Kidney (tissue), 13 donors: ENCODE measurements at regions not wholly inside any gene's neighbourhood (a gene's known extent, or its start where the extent isn't known, plus 50 kb on each side); places are given as distances from the start of the nearest gene placed in this dataset.
"Not testable (repeated sequence)": the region's sequence is repeated elsewhere in the genome, so short reads cannot be mapped to it uniquely, and the experiment has no call there.

Source experiments
- DNase-seq, 5 donors: peaks; one replicate each; pipeline ENCODE4 v3.0.0-alpha.2; 2013 to 2020
- FAIRE-seq: peaks from 2 replicates; lab custom pipeline; 2012; peaks lifted over from hg19 to GRCh38; lab: Jason Lieb, UNC
- H3K27ac ChIP-seq, 2 donors: one replicate each; pipeline ENCODE4 v1.7.0; 2013; ENCODE audit warnings: low read depth in 2 of 2, low read length in 2 of 2, inconsistent platforms in 1 of 2
- H3K27me3 ChIP-seq: one replicate; pipeline ENCODE4 v1.7.1; 2013; ENCODE audit warnings: low read length, inconsistent platforms; ENCODE audit not compliant: control insufficient read depth, insufficient read depth
- H3K36me3 ChIP-seq, 3 donors: one replicate each; pipeline versions ENCODE4 v1.7.0 to v1.7.1; 2013; ENCODE audit warnings: low read length in 3 of 3, control low read depth in 1 of 3, inconsistent platforms in 1 of 3; ENCODE audit not compliant: insufficient read depth in 3 of 3, control insufficient read depth in 2 of 3
- H3K4me1 ChIP-seq, 3 donors: one replicate each; pipeline versions ENCODE4 v1.7.0 to v1.7.1; 2013; ENCODE audit warnings: low read length in 3 of 3, inconsistent platforms in 1 of 3, low read depth in 1 of 3; ENCODE audit not compliant: control insufficient read depth in 2 of 3, insufficient read depth in 2 of 3
- H3K4me3 ChIP-seq, 3 donors: one replicate each; pipeline versions ENCODE4 v1.7.0 to v1.8.1; 2013; ENCODE audit warnings: low read length in 3 of 3, control low read depth in 1 of 3, inconsistent platforms in 1 of 3
- H3K9ac ChIP-seq, 3 donors: one replicate each; pipeline versions ENCODE4 v1.7.0 to v1.7.1; 2013; ENCODE audit warnings: low read length in 3 of 3, control low read depth in 1 of 3, inconsistent platforms in 1 of 3
- H3K9me3 ChIP-seq, 3 donors: one replicate each; pipeline versions ENCODE4 v1.7.0 to v1.7.1; 2013; ENCODE audit warnings: low read length in 3 of 3, control low read depth in 1 of 3, inconsistent platforms in 1 of 3; ENCODE audit not compliant: control insufficient read depth in 2 of 3, insufficient read depth in 1 of 3
- intact Hi-C: fragments of 100-400 bp; cut with DNase I; formaldehyde crosslinking; loops from one replicate; pipeline ENCODE4 v1.11.1; 2022
- TF ChIP-seq, protein P1 (sequence below): IDR thresholded peaks from 3 replicates; pipeline ENCODE4 v1.5.1; 2012; ENCODE audit warnings: mild to moderate bottlenecking, moderate library complexity, borderline replicate concordance; ENCODE audit not compliant: insufficient read depth; ENCODE audit errors: extremely low read depth
- donor health status: control.
- donor health status: control.
- donor health status: control.
- donor health status: control.
- donor health status: control.
- donor health status: DM: yes; HTN: yes; CAD: no.
- donor health status: Normal renal cell carcinoma (clear cell type).

DNA sequence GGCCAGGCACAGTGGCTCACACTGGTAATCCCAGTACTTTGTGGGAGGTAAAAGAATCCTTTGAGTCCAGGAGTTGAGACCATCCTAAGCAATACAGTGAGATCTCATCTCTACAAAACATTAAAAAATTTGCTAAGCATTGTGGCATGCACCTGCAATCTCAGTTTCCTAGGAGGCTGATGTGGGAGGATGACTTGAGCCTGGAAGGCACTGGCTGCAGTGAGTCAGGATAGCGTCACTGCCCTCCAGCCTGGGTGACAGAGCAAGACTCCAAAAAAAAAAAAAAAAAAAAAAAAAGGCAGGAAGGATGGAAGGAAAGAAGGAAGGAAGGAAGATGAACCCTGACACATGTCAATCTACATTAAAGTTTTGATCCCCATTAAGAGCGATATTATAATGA lies 1452.2 kb upstream of the ACO1 start:
- intact Hi-C loops = no loop called here
- Histone ChIP-seq H3K9ac (no peak overlapping the region), H3K27me3 (no peaks in the 10 kb centered on the region), H3K9me3 (no peaks in the 10 kb centered on the region), H3K4me3 (no peak overlapping the region), H3K4me1 (no peaks in the 10 kb centered on the region), H3K36me3 (no peaks in the 10 kb centered on the region), H3K27ac (no peak overlapping the region)
- TF ChIP-seq, protein P1, sequence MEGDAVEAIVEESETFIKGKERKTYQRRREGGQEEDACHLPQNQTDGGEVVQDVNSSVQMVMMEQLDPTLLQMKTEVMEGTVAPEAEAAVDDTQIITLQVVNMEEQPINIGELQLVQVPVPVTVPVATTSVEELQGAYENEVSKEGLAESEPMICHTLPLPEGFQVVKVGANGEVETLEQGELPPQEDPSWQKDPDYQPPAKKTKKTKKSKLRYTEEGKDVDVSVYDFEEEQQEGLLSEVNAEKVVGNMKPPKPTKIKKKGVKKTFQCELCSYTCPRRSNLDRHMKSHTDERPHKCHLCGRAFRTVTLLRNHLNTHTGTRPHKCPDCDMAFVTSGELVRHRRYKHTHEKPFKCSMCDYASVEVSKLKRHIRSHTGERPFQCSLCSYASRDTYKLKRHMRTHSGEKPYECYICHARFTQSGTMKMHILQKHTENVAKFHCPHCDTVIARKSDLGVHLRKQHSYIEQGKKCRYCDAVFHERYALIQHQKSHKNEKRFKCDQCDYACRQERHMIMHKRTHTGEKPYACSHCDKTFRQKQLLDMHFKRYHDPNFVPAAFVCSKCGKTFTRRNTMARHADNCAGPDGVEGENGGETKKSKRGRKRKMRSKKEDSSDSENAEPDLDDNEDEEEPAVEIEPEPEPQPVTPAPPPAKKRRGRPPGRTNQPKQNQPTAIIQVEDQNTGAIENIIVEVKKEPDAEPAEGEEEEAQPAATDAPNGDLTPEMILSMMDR = no peak
- DNase-seq (no peak), FAIRE-seq (no peak)

DNA sequence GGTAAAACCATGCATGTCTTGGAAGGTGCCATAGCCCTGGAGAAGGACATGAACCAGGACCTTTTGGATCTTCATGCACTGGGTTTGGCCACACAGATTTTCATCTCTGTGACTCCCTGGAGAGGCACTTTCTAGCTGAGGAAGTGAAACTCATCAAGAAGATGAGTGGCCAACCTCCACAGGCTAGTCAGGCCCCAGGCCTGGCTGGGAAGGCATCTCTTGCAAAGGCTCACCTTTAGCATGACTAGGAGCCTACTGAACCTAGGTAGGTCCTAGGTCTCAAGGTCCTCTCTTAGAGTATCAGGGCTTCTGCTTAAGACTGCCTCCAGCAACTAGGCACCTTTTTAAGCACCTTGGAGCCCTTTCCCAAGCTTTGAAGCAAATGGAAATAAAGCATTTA lies 1448.7 kb upstream of the ACO1 start:
- Histone ChIP-seq H3K9me3 (no peaks in the 10 kb centered on the region), H3K9ac (no peak overlapping the region), H3K36me3 (no peaks in the 10 kb centered on the region), H3K27ac (no peak overlapping the region), H3K27me3 (no peaks in the 10 kb centered on the region), H3K4me3 (no peak overlapping the region), H3K4me1 (no peaks in the 10 kb centered on the region)
- intact Hi-C loops = no loop called here
- no peak for DNase-seq
- TF ChIP-seq, protein P1 = no peak
- no peak for FAIRE-seq

DNA sequence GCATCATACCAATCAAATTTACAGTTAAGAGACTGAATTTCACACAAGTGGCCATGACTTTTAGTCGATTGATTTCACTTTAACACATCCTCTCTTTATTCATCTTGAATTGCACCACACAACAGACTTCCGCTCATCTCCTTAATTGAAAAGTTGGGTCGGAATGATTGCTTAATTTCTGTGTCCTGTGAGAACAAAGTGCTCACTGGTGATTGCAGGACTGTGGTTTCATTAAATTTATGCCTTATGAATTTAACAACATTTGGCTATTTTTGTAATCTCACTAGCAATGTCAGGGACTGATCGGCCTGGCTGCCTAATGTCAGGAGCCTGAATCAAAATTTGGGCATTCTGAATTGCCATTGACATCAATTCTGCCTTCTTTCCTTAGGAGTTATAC lies 1447.3 kb upstream of the ACO1 start:
- intact Hi-C loops = no loop called here
- DNase-seq (no peak), FAIRE-seq (no peak)
- H3K36me3 ChIP-seq = no peaks in the 10 kb centered on the region
- H3K4me1 ChIP-seq = no peaks in the 10 kb centered on the region
- H3K9ac ChIP-seq = no peak overlapping the region
- TF ChIP-seq, protein P1 = no peak
- no peak overlapping the region for H3K4me3 ChIP-seq
- H3K9me3 ChIP-seq = no peaks in the 10 kb centered on the region
- no peaks in the 10 kb centered on the region for H3K27me3 ChIP-seq
- no peak overlapping the region for H3K27ac ChIP-seq

GRCh38 chr9:30942852-30943251 lies 1441.6 kb upstream of the ACO1 start:
- H3K9me3 ChIP-seq, H3K27me3 ChIP-seq, H3K4me1 ChIP-seq, DNase-seq, H3K27ac ChIP-seq, H3K9ac ChIP-seq, intact Hi-C loops, H3K36me3 ChIP-seq, H3K4me3 ChIP-seq, FAIRE-seq: not testable (repeated sequence)
